ENCODE measurements at regions not wholly inside any gene's neighbourhood (a gene's known extent, or its start where the extent isn't known, plus 50 kb on each side); places are given as distances from the start of the nearest gene placed in this dataset.

DNA sequence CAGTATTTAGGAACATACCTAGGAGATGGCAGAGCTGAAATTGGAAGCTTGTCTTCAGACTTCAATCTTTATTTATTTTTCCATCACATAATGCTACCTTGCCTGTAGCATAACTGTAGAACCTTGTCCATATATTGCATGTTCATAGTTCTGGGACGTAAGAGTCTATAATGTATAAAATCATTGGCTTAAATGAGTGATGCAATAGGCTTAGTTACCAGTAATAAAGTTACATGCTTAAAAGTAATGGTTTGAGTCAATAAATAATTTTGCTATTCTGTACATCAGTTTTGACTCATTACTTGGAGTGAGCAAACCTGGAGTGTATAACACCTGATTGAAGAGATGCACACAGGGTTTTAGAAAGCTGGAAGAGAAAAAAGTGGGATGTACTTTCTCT is 229.3 kb downstream of the CDCA7 start:
- DNase-seq (ENCODE audit: low read depth) = no peak
- TF ChIP-seq, protein P1, sequence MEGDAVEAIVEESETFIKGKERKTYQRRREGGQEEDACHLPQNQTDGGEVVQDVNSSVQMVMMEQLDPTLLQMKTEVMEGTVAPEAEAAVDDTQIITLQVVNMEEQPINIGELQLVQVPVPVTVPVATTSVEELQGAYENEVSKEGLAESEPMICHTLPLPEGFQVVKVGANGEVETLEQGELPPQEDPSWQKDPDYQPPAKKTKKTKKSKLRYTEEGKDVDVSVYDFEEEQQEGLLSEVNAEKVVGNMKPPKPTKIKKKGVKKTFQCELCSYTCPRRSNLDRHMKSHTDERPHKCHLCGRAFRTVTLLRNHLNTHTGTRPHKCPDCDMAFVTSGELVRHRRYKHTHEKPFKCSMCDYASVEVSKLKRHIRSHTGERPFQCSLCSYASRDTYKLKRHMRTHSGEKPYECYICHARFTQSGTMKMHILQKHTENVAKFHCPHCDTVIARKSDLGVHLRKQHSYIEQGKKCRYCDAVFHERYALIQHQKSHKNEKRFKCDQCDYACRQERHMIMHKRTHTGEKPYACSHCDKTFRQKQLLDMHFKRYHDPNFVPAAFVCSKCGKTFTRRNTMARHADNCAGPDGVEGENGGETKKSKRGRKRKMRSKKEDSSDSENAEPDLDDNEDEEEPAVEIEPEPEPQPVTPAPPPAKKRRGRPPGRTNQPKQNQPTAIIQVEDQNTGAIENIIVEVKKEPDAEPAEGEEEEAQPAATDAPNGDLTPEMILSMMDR (IDR thresholded peaks at IDR 0.05; ENCODE audit: insufficient read depth, low read depth, low read length) = no peak
- no peak overlapping the region for H3K4me3 ChIP-seq (ENCODE audit: low read depth, low read length)

DNA sequence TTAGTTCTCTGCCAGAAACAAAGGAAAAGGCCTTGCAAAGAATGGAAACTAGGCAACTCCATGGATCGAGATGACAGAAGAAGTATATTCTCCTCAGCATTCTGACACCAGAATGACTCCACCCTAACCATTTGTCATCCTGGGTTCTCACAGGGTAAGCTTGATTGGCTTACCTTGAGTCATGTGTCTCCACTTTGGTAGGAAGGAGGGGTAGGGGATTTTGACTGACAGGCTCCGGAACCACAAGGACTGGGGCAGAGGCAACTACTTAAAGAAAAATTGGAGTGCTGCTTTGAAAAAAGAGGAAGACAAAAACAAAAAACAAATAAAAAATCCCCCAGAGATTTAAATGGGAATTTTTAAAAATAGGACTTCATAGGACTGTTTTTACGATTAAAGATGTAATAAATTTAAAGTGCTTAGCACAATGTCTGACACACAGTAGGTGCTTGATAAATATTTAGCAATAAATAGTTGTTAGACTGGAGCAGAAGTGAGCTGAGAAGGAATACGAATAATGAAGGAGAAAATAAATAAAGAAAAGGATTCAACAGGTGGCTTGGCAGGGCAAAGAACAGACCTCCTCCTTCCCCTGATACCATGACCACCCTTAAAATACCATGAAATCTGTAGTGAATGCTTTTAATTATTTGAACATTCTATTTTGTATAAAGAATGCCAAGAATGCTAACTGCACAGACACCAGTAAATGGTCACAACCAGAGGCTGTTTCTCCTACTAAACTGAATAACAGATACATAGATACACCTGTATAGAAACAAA is 230.2 kb downstream of the CDCA7 start:
- TF ChIP-seq, protein P1 (IDR thresholded peaks at IDR 0.05; ENCODE audit: insufficient read depth, low read depth, low read length) = no peak
- H3K4me3 ChIP-seq (ENCODE audit: low read depth, low read length) = no peak overlapping the region
- no peak for DNase-seq (ENCODE audit: low read depth)

DNA sequence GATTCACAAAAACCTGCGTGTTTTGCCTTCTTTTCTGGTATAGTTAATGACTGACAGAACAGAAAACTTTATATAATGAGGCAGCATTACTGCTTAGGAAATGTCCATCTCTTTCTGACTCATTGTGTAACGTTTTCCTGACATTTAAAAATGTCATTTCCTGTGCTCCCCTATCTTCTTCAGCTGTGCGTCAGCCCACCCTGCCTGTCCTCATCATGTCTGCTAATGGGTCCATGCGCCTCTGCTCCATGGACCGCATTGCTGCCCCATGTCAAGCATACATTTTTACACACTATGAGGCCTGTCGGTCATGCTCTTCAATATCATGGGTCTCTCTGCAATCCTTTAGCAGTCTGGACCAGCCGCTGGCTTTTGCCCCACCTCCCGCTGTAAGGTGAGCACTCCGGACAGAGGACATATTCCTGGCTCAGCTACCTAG is 234.3 kb downstream of the CDCA7 start:
- DNase-seq (ENCODE audit: low read depth) = no peak
- TF ChIP-seq, protein P1 (IDR thresholded peaks at IDR 0.05; ENCODE audit: insufficient read depth, low read depth, low read length) = no peak

DNA sequence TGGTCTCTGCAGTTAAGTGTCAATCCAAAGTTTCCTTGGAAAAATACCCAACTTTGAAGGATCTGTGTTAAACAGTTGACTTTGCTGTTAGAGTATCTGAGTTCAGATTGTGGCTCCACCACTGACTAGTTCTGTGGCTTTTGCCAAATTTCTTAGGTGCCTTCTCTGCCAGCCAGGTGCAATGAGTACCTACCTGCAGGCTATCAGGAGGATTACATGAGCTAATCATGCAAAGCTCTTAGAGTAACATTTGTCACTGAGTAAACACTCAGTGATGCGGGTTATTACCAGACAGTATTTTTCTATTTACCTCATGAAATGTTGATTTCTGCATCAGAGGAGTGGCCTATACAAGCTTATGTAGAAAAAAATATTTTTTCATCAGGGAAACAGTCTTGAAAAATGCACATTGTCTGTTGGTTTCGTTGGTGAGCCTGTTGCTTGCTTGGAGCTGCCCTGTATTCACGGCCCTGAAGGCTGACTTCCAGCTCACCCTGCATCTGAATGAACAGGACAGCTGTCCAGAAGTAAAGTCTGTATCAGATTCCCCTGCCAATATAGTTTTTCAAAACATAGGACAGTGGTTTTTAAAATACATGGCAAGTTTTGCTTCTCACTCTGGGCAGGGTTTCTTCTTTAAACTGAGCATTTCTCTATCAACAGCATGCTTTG is 235.1 kb downstream of the CDCA7 start:
- DNase-seq (ENCODE audit: low read depth) = no peak
- TF ChIP-seq, protein P1 (IDR thresholded peaks at IDR 0.05; ENCODE audit: insufficient read depth, low read depth, low read length) = no peak
- H3K4me3 ChIP-seq (ENCODE audit: low read depth, low read length) = no peak overlapping the region

More for the DNA sequence above, 234.3 kb downstream of the CDCA7 start:
- H3K4me3 ChIP-seq (ENCODE audit: low read depth, low read length) = no peak overlapping the region

DNA sequence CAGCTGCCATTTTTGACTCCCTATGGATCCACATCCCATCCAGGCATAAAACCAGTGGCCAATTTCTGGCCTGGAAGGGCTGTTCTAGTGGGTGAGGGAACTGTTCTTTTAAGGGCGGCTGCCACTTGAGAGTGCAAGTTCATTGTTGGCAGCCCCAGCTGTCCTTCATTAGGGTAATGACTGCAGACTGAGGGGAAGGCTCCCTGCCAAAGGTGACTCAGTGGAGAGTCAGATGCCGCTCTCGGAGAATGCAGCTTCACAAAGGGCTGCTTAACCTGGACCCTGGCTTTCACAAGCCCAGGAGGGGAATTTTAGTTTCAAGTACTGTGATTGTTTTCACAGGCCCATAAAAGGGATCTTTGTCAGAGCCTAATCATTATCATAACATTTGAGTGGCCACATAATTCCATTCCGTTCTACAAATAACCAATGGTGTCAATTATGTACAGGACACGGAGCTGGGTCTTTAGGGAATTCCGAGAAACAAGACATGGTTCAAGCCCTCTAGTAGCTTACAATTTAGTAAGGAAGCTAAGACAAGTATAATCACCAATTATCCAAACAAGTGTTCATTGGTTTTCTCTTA is 235.7 kb downstream of the CDCA7 start:
- no peak overlapping the region for H3K4me3 ChIP-seq (ENCODE audit: low read depth, low read length)
- peak; percentile 47 for DNase-seq (ENCODE audit: low read depth)
- TF ChIP-seq, protein P1 (IDR thresholded peaks at IDR 0.05; ENCODE audit: insufficient read depth, low read depth, low read length) = no peak

DNA sequence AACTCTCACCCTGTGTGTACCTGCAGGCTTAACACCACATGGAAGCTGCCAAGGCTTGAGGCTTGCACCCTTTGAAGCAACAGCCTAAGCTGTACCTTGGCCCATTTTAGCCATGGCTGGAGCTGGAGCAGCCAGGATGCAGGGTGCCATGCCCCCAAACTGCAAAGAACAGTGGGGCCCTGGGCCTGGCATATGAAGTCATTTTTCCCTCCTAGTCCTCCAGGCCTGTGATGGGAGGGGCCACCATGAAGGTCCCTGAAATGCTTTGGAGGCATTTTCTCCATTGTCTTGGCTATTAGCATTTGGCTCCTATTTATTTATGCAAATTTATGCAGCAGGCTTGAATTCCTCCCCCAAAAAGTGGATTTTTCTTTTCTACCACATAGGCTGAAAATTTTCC is 238.4 kb downstream of the CDCA7 start:
- DNase-seq (ENCODE audit: low read depth) = no peak
- TF ChIP-seq, protein P1 (IDR thresholded peaks at IDR 0.05; ENCODE audit: insufficient read depth, low read depth, low read length) = no peak
- H3K4me3 ChIP-seq (ENCODE audit: low read depth, low read length) = no peak overlapping the region
